ENCODE measurements at regions not wholly inside any gene's neighbourhood (a gene's known extent, or its start where the extent isn't known, plus 50 kb on each side); places are given as distances from the start of the nearest gene placed in this dataset.

GRCh38 chr10:131002031-131002861 lies 309.3 kb downstream of the TCERG1L start:
- TF ChIP-seq GATA2 (IDR thresholded peaks at IDR 0.05; ENCODE audit: low read depth, low read length) (no peak), GATA3 (IDR thresholded peaks at IDR 0.05; ENCODE audit: low read depth, low read length) (no peak)

Data from SH-SY5Y (cell line).